ENCODE measurements at regions not wholly inside any gene's neighbourhood (a gene's known extent, or its start where the extent isn't known, plus 50 kb on each side); places are given as distances from the start of the nearest gene placed in this dataset.

GRCh38 chr1:113211467-113211866 lies 138.5 kb downstream of the LRIG2 start:
- DNase-seq (ENCODE audit: low spot score): no peak
- H2BK15ac ChIP-seq (ENCODE audit: low read length): no peak overlapping the region
- H3K4me1 ChIP-seq (ENCODE audit: control insufficient read depth in 2 of 2, insufficient read depth in 1 of 2, low read depth in 1 of 2, low read length in 2 of 2): no peaks in the 10 kb centered on the region
- no peak overlapping the region for H3K14ac ChIP-seq (ENCODE audit: low read length)
- no peak overlapping the region for H3K18ac ChIP-seq (ENCODE audit: low read length)
- no peak overlapping the region for H3K9ac ChIP-seq (ENCODE audit: low read depth, low read length, poor library complexity)
- no peak overlapping the region for H2AK5ac ChIP-seq (ENCODE audit: low read depth, low read length)
- H4K91ac ChIP-seq (ENCODE audit: low read depth, low read length, poor library complexity): no peak overlapping the region
- no peak overlapping the region for H3K4ac ChIP-seq (ENCODE audit: low read length)
- H2BK120ac ChIP-seq (ENCODE audit: low read depth, low read length): no peak overlapping the region
- H3K79me1 ChIP-seq (ENCODE audit: low read depth, low read length): no peaks in the 10 kb centered on the region
- H3K4me3 ChIP-seq (ENCODE audit: low read length in 2 of 2): no peak overlapping the region
- H2BK5ac ChIP-seq (ENCODE audit: low read length): no peak overlapping the region
- no peak overlapping the region for H3K4me2 ChIP-seq (ENCODE audit: insufficient read depth, low read length, poor library complexity, severe bottlenecking)
- H2AFZ ChIP-seq (ENCODE audit: low read length): no peak overlapping the region
- peaks cover 0 to 4% of the 10 kb centered on the region in 2 donors for H3K9me3 ChIP-seq (replicated peaks in 1 of 2; ENCODE audit: control insufficient read depth in 2 of 2, insufficient read depth in 1 of 2, low read depth in 1 of 2, low read length in 2 of 2)
- no peaks in the 10 kb centered on the region for H3K27me3 ChIP-seq (ENCODE audit: control insufficient read depth in 3 of 3, insufficient read depth in 3 of 3, low read depth in 1 of 3, low read length in 3 of 3)
- WGBS, 2 donors (ENCODE audit: extremely low coverage in 2 of 2, insufficient read length in 2 of 2, insufficient replicate concordance in 1 of 2): no CpG with 5 or more reads among the region's 5 CpGs
- no peak overlapping the region for H3K23ac ChIP-seq (ENCODE audit: low read depth, low read length, poor library complexity)
- no peak overlapping the region for H3K27ac ChIP-seq (replicated peaks; ENCODE audit: low read length)
- H3K36me3 ChIP-seq (replicated peaks in 1 of 2; ENCODE audit: control insufficient read depth in 2 of 2, insufficient read depth in 2 of 2, low read length in 2 of 2): no peaks in the 10 kb centered on the region
- H4K8ac ChIP-seq (ENCODE audit: low read depth, low read length): no peak overlapping the region
- no peak overlapping the region for H2BK12ac ChIP-seq (ENCODE audit: low read length)

- H2BK120ac ChIP-seq (ENCODE audit: low read depth, low read length): no peak overlapping the region
- no peak overlapping the region for H2BK15ac ChIP-seq (ENCODE audit: low read length)
- DNase-seq (ENCODE audit: low spot score): no peak
- no peaks in the 10 kb centered on the region for H3K36me3 ChIP-seq (replicated peaks in 1 of 2; ENCODE audit: control insufficient read depth in 2 of 2, insufficient read depth in 2 of 2, low read length in 2 of 2)
- H3K4me2 ChIP-seq (ENCODE audit: insufficient read depth, low read length, poor library complexity, severe bottlenecking): no peak overlapping the region
- H3K4me3 ChIP-seq (ENCODE audit: low read length in 2 of 2): no peak overlapping the region
- H3K9ac ChIP-seq (ENCODE audit: low read depth, low read length, poor library complexity): no peak overlapping the region
- WGBS, 2 donors (ENCODE audit: extremely low coverage in 2 of 2, insufficient read length in 2 of 2, insufficient replicate concordance in 1 of 2): no CpG with 5 or more reads among the region's 3 CpGs
- no peak overlapping the region for H3K14ac ChIP-seq (ENCODE audit: low read length)
- peaks cover 0 to 4% of the 10 kb centered on the region in 2 donors for H3K4me1 ChIP-seq (ENCODE audit: control insufficient read depth in 2 of 2, insufficient read depth in 1 of 2, low read depth in 1 of 2, low read length in 2 of 2)
- no peak overlapping the region for H2AFZ ChIP-seq (ENCODE audit: low read length)
- no peaks in the 10 kb centered on the region for H3K27me3 ChIP-seq (ENCODE audit: control insufficient read depth in 3 of 3, insufficient read depth in 3 of 3, low read depth in 1 of 3, low read length in 3 of 3)
- H2BK5ac ChIP-seq (ENCODE audit: low read length): no peak overlapping the region
- H4K8ac ChIP-seq (ENCODE audit: low read depth, low read length): no peak overlapping the region
- H4K91ac ChIP-seq (ENCODE audit: low read depth, low read length, poor library complexity): no peak overlapping the region
- no peak overlapping the region for H3K27ac ChIP-seq (replicated peaks; ENCODE audit: low read length)
- H2BK12ac ChIP-seq (ENCODE audit: low read length): no peak overlapping the region
- H3K79me1 ChIP-seq (ENCODE audit: low read depth, low read length): no peaks in the 10 kb centered on the region
- H3K23ac ChIP-seq (ENCODE audit: low read depth, low read length, poor library complexity): no peak overlapping the region
- H3K9me3 ChIP-seq (replicated peaks in 1 of 2; ENCODE audit: control insufficient read depth in 2 of 2, insufficient read depth in 1 of 2, low read depth in 1 of 2, low read length in 2 of 2): peaks cover 0 to 4% of the 10 kb centered on the region in 2 donors
- no peak overlapping the region for H3K18ac ChIP-seq (ENCODE audit: low read length)
- H2AK5ac ChIP-seq (ENCODE audit: low read depth, low read length): no peak overlapping the region
- no peak overlapping the region for H3K4ac ChIP-seq (ENCODE audit: low read length)
Measured at GRCh38 chr1:113215015-113215414, 142.0 kb downstream of the LRIG2 start.

GRCh38 chr1:113216664-113217063 lies 143.7 kb downstream of the LRIG2 start:
- Histone ChIP-seq H3K4ac (ENCODE audit: low read length) (no peak overlapping the region), H2BK15ac (ENCODE audit: low read length) (no peak overlapping the region), H3K14ac (ENCODE audit: low read length) (no peak overlapping the region), H2BK5ac (ENCODE audit: low read length) (no peak overlapping the region), H3K23ac (ENCODE audit: low read depth, low read length, poor library complexity) (no peak overlapping the region), H4K8ac (ENCODE audit: low read depth, low read length) (no peak overlapping the region), H2AK5ac (ENCODE audit: low read depth, low read length) (no peak overlapping the region), H3K27me3 (ENCODE audit: control insufficient read depth in 3 of 3, insufficient read depth in 3 of 3, low read depth in 1 of 3, low read length in 3 of 3) (no peaks in the 10 kb centered on the region), H3K4me1 (ENCODE audit: control insufficient read depth in 2 of 2, insufficient read depth in 1 of 2, low read depth in 1 of 2, low read length in 2 of 2) (peaks cover 0 to 4% of the 10 kb centered on the region in 2 donors), H3K9ac (ENCODE audit: low read depth, low read length, poor library complexity) (no peak overlapping the region), H4K91ac (ENCODE audit: low read depth, low read length, poor library complexity) (no peak overlapping the region), H3K9me3 (replicated peaks in 1 of 2; ENCODE audit: control insufficient read depth in 2 of 2, insufficient read depth in 1 of 2, low read depth in 1 of 2, low read length in 2 of 2) (peaks cover 0 to 4% of the 10 kb centered on the region in 2 donors), H3K27ac (replicated peaks; ENCODE audit: low read length) (no peak overlapping the region), H3K18ac (ENCODE audit: low read length) (no peak overlapping the region), H2AFZ (ENCODE audit: low read length) (no peak overlapping the region), H3K4me2 (ENCODE audit: insufficient read depth, low read length, poor library complexity, severe bottlenecking) (no peak overlapping the region), H3K4me3 (ENCODE audit: low read length in 2 of 2) (no peak overlapping the region), H2BK12ac (ENCODE audit: low read length) (no peak overlapping the region), H3K79me1 (ENCODE audit: low read depth, low read length) (no peaks in the 10 kb centered on the region), H2BK120ac (ENCODE audit: low read depth, low read length) (no peak overlapping the region), H3K36me3 (replicated peaks in 1 of 2; ENCODE audit: control insufficient read depth in 2 of 2, insufficient read depth in 2 of 2, low read length in 2 of 2) (no peaks in the 10 kb centered on the region)
- no peak for DNase-seq (ENCODE audit: low spot score)
- no CpG with 5 or more reads among the region's 3 CpGs for WGBS, 2 donors (ENCODE audit: extremely low coverage in 2 of 2, insufficient read length in 2 of 2, insufficient replicate concordance in 1 of 2)

GRCh38 chr1:113217447-113218208 lies 144.6 kb downstream of the LRIG2 start:
- no peak overlapping the region for H3K23ac ChIP-seq (ENCODE audit: low read depth, low read length, poor library complexity)
- no peak overlapping the region for H3K4me3 ChIP-seq (ENCODE audit: low read length in 2 of 2)
- no peak overlapping the region for H2BK120ac ChIP-seq (ENCODE audit: low read depth, low read length)
- no peak overlapping the region for H3K4ac ChIP-seq (ENCODE audit: low read length)
- peaks cover 0 to 4% of the 10 kb centered on the region in 2 donors for H3K4me1 ChIP-seq (ENCODE audit: control insufficient read depth in 2 of 2, insufficient read depth in 1 of 2, low read depth in 1 of 2, low read length in 2 of 2)
- H4K8ac ChIP-seq (ENCODE audit: low read depth, low read length): no peak overlapping the region
- H3K27me3 ChIP-seq (ENCODE audit: control insufficient read depth in 3 of 3, insufficient read depth in 3 of 3, low read depth in 1 of 3, low read length in 3 of 3): no peaks in the 10 kb centered on the region
- H3K9me3 ChIP-seq (replicated peaks in 1 of 2; ENCODE audit: control insufficient read depth in 2 of 2, insufficient read depth in 1 of 2, low read depth in 1 of 2, low read length in 2 of 2): peaks cover 0 to 4% of the 10 kb centered on the region in 2 donors
- H3K4me2 ChIP-seq (ENCODE audit: insufficient read depth, low read length, poor library complexity, severe bottlenecking): no peak overlapping the region
- H3K36me3 ChIP-seq (replicated peaks in 1 of 2; ENCODE audit: control insufficient read depth in 2 of 2, insufficient read depth in 2 of 2, low read length in 2 of 2): no peaks in the 10 kb centered on the region
- H3K79me1 ChIP-seq (ENCODE audit: low read depth, low read length): no peaks in the 10 kb centered on the region
- no peak overlapping the region for H3K14ac ChIP-seq (ENCODE audit: low read length)
- H2BK12ac ChIP-seq (ENCODE audit: low read length): peak overlapping the region; percentile 96
- H2BK5ac ChIP-seq (ENCODE audit: low read length): no peak overlapping the region
- no peak overlapping the region for H3K9ac ChIP-seq (ENCODE audit: low read depth, low read length, poor library complexity)
- H4K91ac ChIP-seq (ENCODE audit: low read depth, low read length, poor library complexity): no peak overlapping the region
- H2AK5ac ChIP-seq (ENCODE audit: low read depth, low read length): peak overlapping the region; percentile 31
- no peak overlapping the region for H3K18ac ChIP-seq (ENCODE audit: low read length)
- H2AFZ ChIP-seq (ENCODE audit: low read length): no peak overlapping the region
- DNase-seq (ENCODE audit: low spot score): no peak
- H2BK15ac ChIP-seq (ENCODE audit: low read length): no peak overlapping the region
- WGBS, 2 donors (ENCODE audit: extremely low coverage in 2 of 2, insufficient read length in 2 of 2, insufficient replicate concordance in 1 of 2): no CpG with 5 or more reads among the region's 7 CpGs
- H3K27ac ChIP-seq (replicated peaks; ENCODE audit: low read length): no peak overlapping the region
